22Rv1 (cell line): ENCODE measurements at regions not wholly inside any gene's neighbourhood (a gene's known extent, or its start where the extent isn't known, plus 50 kb on each side); places are given as distances from the start of the nearest gene placed in this dataset.

Source experiments
- H3K27ac ChIP-seq: fragments of 450-650 bp; 2 replicates; pipeline ENCODE4 v1.5.1; 2017
- CTCF ChIP-seq: fragments of 450-650 bp; IDR thresholded peaks from 2 replicates; pipeline ENCODE4 v1.5.1; 2017; ENCODE audit warnings: mild to moderate bottlenecking
- ZFX ChIP-seq: fragments of 450-650 bp; IDR thresholded peaks from 2 replicates; pipeline ENCODE4 v1.6.1; 2017; ENCODE audit warnings: antibody characterized with exemption, borderline replicate concordance

GRCh38 chr13:80962855-80963254, 621.9 kb upstream of the SPRY2 start:
- no peak overlapping the region for H3K27ac ChIP-seq
- no peak for TF ChIP-seq ZFX
- peak; percentile 15; the same call in 1 of the 2 replicates for TF ChIP-seq CTCF

- no peak overlapping the region for H3K27ac ChIP-seq
- TF ChIP-seq CTCF (no peak), ZFX (no peak)
Observed at GRCh38 chr13:80962173-80962572, 621.2 kb upstream of the SPRY2 start.

GRCh38 chr13:80957019-80957655, 616.2 kb upstream of the SPRY2 start:
- no peak overlapping the region for H3K27ac ChIP-seq
- TF ChIP-seq ZFX (no peak), CTCF (no peak)

GRCh38 chr13:80955501-80955900, 614.6 kb upstream of the SPRY2 start:
- no peak for TF ChIP-seq CTCF
- TF ChIP-seq ZFX = no peak
- H3K27ac ChIP-seq = no peak overlapping the region

- H3K27ac ChIP-seq = no peak overlapping the region
- no peak for TF ChIP-seq CTCF
- no peak for TF ChIP-seq ZFX
Observed at GRCh38 chr13:80952158-80952557, 611.2 kb upstream of the SPRY2 start.

GRCh38 chr13:80946008-80946802, 605.3 kb upstream of the SPRY2 start:
- no peak for TF ChIP-seq ZFX
- TF ChIP-seq CTCF = no peak
- H3K27ac ChIP-seq = no peak overlapping the region

GRCh38 chr13:80945328-80945727, 604.4 kb upstream of the SPRY2 start:
- TF ChIP-seq CTCF (no peak), ZFX (no peak)
- H3K27ac ChIP-seq = no peak overlapping the region
